Brain microvascular endothelial cell (primary cell): ENCODE measurements at regions not wholly inside any gene's neighbourhood (a gene's known extent, or its start where the extent isn't known, plus 50 kb on each side); places are given as distances from the start of the nearest gene placed in this dataset.

Experiments
- DNase-seq: peaks from one replicate; pipeline ENCODE4 v3.0.0-alpha.2; 2020
- H3K27ac ChIP-seq: fragments of 250-450 bp; sonication (Bioruptor Pico); 2 replicates; pipeline ENCODE4 v1.5.1; 2020; ENCODE audit warnings: mild to moderate bottlenecking, moderate library complexity
- H3K27me3 ChIP-seq: fragments of 250-450 bp; sonication (Bioruptor Pico); replicated peaks from 2 replicates; pipeline ENCODE4 v1.5.1; 2020; ENCODE audit warnings: mild to moderate bottlenecking
- H3K36me3 ChIP-seq: fragments of 250-450 bp; sonication (Bioruptor Pico); replicated peaks from 2 replicates; pipeline ENCODE4 v1.5.1; 2020; ENCODE audit warnings: mild to moderate bottlenecking
- H3K4me3 ChIP-seq: 2 replicates; pipeline ENCODE4 v1.5.1; 2011; ENCODE audit warnings: low read depth, mild to moderate bottlenecking, control low read depth, low read length, moderate library complexity
- in situ Hi-C: cut with HindIII; loops from 2 replicates; pipeline ENCODE4 v1.10.0; 2017; ENCODE audit warnings: low sequenced_read_pairs, low pct_ligation_motif_present
- TF ChIP-seq, protein P1 (sequence below): IDR thresholded peaks from 2 replicates; pipeline ENCODE4 v1.5.1; 2011; ENCODE audit warnings: low read depth, mild to moderate bottlenecking, moderate library complexity, low read length, control low read depth, inconsistent platforms; ENCODE audit errors: missing control alignments

DNA sequence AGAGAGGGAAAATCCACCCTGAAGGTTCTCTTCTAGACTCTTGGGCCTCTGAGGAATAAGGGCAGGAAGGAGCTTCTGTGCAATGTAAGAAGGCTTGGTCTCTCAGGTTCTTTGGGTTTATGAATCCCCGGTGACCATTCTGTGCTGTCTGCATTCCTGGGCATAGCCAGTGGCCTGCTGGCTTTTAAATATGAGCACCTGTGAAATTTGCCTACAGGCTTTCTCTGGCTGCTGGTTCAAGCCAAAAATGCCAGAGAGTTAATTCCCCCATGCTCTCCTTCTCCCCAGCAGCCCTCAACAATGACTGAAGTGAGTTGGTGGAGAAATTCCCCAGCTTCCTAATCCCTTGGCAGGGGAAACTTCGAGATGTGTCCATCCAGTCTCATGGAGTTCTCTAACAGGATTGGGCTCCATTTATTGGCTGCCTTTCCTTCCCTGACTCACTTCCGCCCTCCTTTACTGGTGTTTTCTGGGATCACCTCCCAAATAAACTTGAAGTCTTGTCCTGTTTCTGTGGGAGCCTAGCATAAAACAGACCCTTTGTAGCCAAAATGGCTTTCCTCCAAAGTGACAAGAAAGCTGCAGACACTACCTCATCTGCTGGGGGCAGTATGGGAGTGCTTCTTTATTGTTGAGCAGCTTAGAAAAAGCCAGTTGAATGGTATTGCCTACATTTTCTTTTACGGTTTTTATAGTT is 179.4 kb upstream of the CASK start:
- Histone ChIP-seq H3K27ac (no peak overlapping the region), H3K4me3 (no peak overlapping the region), H3K36me3 (no peaks in the 10 kb centered on the region), H3K27me3 (no peaks in the 10 kb centered on the region)
- in situ Hi-C loops, result no loop called here
- no peak for DNase-seq
- TF ChIP-seq, protein P1, sequence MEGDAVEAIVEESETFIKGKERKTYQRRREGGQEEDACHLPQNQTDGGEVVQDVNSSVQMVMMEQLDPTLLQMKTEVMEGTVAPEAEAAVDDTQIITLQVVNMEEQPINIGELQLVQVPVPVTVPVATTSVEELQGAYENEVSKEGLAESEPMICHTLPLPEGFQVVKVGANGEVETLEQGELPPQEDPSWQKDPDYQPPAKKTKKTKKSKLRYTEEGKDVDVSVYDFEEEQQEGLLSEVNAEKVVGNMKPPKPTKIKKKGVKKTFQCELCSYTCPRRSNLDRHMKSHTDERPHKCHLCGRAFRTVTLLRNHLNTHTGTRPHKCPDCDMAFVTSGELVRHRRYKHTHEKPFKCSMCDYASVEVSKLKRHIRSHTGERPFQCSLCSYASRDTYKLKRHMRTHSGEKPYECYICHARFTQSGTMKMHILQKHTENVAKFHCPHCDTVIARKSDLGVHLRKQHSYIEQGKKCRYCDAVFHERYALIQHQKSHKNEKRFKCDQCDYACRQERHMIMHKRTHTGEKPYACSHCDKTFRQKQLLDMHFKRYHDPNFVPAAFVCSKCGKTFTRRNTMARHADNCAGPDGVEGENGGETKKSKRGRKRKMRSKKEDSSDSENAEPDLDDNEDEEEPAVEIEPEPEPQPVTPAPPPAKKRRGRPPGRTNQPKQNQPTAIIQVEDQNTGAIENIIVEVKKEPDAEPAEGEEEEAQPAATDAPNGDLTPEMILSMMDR, result no peak

DNA sequence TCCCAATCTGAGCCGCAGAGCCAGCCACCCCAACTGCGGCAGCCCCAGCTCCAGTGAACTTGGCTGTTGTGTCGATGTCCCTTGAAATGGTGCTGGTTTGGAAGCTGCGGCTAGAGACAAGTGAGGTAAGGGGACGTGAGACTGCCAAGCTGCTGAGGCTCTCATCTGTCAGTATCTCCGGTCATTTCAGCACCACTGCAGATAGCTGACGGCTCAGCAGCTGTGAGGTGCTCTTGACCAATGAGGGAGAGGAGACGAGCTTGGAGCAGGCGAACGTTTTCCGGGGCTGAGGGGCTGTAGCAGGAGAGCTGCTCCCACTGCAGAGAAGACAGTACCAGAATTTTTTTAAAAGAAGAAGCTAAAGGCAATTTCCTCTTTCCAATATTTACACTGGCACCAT is 175.5 kb upstream of the CASK start:
- in situ Hi-C loops, result no loop called here
- Histone ChIP-seq H3K36me3 (no peaks in the 10 kb centered on the region), H3K27ac (no peak overlapping the region), H3K27me3 (no peaks in the 10 kb centered on the region), H3K4me3 (no peak overlapping the region)
- DNase-seq, result no peak
- TF ChIP-seq, protein P1, result no peak

DNA sequence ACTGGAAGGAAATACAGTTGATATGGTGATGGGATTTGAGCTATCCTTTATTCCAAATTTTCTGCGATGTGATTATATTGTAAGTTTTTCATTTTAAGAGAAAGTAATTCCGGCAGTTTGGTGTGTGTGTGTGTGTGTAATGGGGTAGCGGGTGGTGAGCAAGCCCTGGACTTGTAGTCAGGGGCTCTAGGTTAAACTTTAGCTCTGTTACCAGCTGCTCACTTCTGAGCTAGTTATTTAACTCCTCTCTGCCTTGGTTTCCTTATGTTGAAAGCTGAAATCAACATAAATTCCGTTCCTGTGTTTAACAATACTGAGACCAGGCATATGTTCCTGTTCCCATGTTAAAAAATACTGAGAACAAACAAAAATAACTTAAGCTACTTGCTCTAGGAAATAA is 174.1 kb upstream of the CASK start:
- Histone ChIP-seq H3K4me3 (no peak overlapping the region), H3K27ac (no peak overlapping the region), H3K36me3 (no peaks in the 10 kb centered on the region), H3K27me3 (no peaks in the 10 kb centered on the region)
- in situ Hi-C loops, result no loop called here
- DNase-seq, result no peak
- TF ChIP-seq, protein P1, result no peak

DNA sequence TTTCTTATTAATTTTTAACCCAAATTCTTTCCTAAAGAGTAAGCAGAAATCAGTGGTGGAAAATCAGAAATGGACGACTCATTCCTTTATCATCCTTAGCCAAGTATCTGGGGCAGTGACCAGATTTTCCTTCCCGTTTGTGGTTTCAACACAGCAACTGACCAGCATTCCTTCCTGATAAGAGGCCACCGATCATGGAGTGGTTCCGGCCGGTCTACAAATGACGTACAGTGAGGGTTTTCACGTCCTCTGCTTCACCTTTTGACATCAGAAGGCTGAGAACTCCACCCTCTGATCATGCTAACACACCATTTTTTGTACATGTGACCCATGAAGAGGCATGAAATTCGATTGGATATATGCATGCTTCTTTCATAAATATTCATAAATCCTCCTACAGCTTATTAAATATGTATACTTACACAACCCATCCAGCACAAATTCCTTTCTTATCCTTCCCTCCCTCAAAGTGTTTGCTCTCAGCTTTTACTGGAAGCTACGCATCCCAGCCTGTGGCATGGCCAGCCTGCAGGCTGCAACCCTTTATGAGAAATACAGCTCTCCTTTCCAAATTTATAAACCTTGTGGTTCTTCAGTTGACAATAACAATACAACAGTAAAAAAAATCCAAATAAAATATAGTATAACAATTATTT is 173.0 kb upstream of the CASK start:
- no peaks in the 10 kb centered on the region for H3K27me3 ChIP-seq
- H3K27ac ChIP-seq, result peak overlapping the region; percentile 83
- TF ChIP-seq, protein P1, result no peak
- H3K36me3 ChIP-seq, result no peaks in the 10 kb centered on the region
- in situ Hi-C loops, result no loop called here
- H3K4me3 ChIP-seq, result no peak overlapping the region
- peak; percentile 95 for DNase-seq

DNA sequence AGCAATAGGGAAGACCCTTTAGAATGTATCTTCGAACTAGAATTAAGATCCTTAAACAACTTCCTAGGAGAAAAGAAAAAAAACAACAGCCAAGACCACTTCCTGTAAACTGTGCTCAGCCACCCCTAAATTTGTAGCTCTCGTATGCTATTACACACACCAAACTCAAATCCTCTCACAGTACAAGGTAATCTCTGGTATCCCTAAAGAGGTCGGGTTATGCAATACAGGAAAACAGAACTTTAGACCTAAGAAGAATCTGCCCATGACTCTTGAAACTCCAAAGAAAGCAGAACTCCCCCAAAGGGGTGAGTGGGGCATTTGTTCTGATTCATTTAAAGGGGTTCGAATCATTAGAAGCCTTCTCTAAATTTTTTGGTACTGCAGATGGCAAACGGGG is 170.9 kb upstream of the CASK start:
- DNase-seq, result no peak
- in situ Hi-C loops, result no loop called here
- H3K27me3 ChIP-seq, result no peaks in the 10 kb centered on the region
- TF ChIP-seq, protein P1, result no peak
- no peaks in the 10 kb centered on the region for H3K36me3 ChIP-seq
- H3K4me3 ChIP-seq, result no peak overlapping the region
- H3K27ac ChIP-seq, result peak overlapping the region; percentile 74
